Activated T-helper 1 cell treated with anti-CD3 and anti-CD28 coated beads, Interleukin-12 subunit alpha, Interleukin-12 subunit beta, Interleukin-2, Interleukin-4 antibody, amounts not matched to agents 30 ng/mL and 10 ng/mL and 1 ng/mL, durations not matched to agents 14 hours and 24 hours and 36 hours (primary cell): ENCODE measurements at regions not wholly inside any gene's neighbourhood (a gene's known extent, or its start where the extent isn't known, plus 50 kb on each side); places are given as distances from the start of the nearest gene placed in this dataset.

Experiments used
- DNase-seq: peaks from one replicate; pipeline ENCODE4 v3.0.0; 2021; ENCODE audit warnings: low spot score
- H3K27ac Mint-ChIP-seq: one replicate; pipeline ENCODE4 v1.8.0; 2021; ENCODE audit warnings: mild to moderate bottlenecking, mixed read lengths
- H3K27me3 Mint-ChIP-seq: one replicate; pipeline ENCODE4 v1.8.0; 2022; ENCODE audit warnings: mild to moderate bottlenecking, moderate library complexity, mixed read lengths; ENCODE audit not compliant: insufficient read depth
- H3K36me3 Mint-ChIP-seq: one replicate; pipeline ENCODE4 v1.8.0; 2021; ENCODE audit warnings: low read depth, mixed read lengths
- H3K4me1 Mint-ChIP-seq: one replicate; pipeline ENCODE4 v1.8.0; 2021; ENCODE audit warnings: low read depth, mixed read lengths
- H3K4me3 Mint-ChIP-seq: one replicate; pipeline ENCODE4 v1.8.0; 2021; ENCODE audit warnings: mild to moderate bottlenecking, moderate library complexity, mixed read lengths
- H3K9me3 Mint-ChIP-seq: one replicate; pipeline ENCODE4 v1.8.0; 2021; ENCODE audit warnings: mixed read lengths
- intact Hi-C: fragments of 100-400 bp; cut with micrococcal nuclease; formaldehyde crosslinking; loops from one replicate; pipeline ENCODE4 v1.15.1; 2024

DNA sequence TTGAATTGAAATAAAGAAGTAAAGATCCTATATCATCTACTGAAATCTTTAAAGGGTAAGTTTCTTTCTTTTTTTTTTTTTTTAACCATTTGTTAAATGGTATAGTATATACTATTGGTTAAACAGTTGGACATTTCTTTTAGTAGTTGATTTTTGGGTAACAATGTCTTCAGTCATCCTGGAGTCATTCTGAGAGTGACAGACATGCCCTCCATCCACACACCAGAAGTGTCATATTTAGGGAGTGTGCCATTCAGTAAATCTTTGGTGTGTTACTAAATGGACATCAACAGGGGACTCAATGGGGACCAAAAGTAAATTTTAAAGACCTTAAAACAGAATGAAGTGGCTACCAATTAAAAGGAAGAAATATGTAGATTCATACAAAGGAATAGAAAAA lies 50.8 kb upstream of the SLC39A10 start:
- Mint-ChIP-seq H3K27ac (no peak overlapping the region), H3K4me3 (no peak overlapping the region), H3K36me3 (peaks cover 2% of the 10 kb centered on the region), H3K27me3 (peaks cover 2% of the 10 kb centered on the region), H3K4me1 (peaks cover 29% of the 10 kb centered on the region), H3K9me3 (no peaks in the 10 kb centered on the region)
- intact Hi-C loops: no loop called here
- no peak for DNase-seq

DNA sequence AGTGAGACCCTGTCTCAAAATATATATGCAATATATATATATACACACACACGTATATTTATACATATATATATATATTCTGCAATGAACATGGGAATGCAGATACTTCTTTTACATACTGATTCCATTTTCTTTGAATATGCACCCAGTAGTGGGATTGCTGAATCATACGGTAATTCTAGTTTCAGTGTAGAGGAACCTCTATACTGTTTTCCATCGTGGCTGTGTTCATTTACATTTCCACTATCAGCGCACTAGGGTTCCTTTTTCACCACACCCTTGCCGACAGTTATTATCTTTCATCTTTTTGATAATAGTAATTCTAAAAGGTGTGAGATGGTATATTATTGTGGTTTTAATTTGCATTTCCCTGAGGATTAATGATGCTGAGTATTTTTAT lies 52.3 kb upstream of the SLC39A10 start:
- Mint-ChIP-seq H3K36me3 (peaks cover 2% of the 10 kb centered on the region), H3K27me3 (peaks cover 2% of the 10 kb centered on the region), H3K4me3 (no peak overlapping the region), H3K9me3 (no peaks in the 10 kb centered on the region), H3K27ac (no peak overlapping the region), H3K4me1 (peaks cover 26% of the 10 kb centered on the region)
- intact Hi-C loops: loop anchor here (2.0 kb wide), 1 partner anchor 50 kb away; no protein-coding TSS in a partner anchor
- DNase-seq: no peak

DNA sequence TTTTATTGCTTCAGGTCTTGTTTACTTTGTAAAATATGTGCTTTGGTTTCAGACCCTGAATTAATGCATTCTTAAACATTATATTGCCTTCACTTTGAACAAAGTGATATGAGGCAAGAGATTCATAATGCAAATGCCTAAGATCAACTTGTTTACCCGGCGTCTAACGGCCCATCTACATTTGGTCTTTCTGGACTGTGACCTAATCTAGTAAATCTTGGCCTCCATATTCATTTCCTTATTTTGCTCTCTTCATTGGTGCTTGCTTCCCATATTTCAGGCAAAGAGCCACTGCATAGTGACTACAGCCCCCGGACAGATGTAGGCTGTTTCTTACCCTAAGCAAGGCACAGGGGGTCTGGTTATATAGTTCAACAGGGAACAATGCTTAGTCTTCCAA lies 53.0 kb upstream of the SLC39A10 start:
- intact Hi-C loops: loop anchor here (2.0 kb wide), 1 partner anchor 51 kb away; no protein-coding TSS in a partner anchor
- H3K27me3 Mint-ChIP-seq: peaks cover 2% of the 10 kb centered on the region
- H3K36me3 Mint-ChIP-seq: peaks cover 2% of the 10 kb centered on the region
- no peak overlapping the region for H3K4me3 Mint-ChIP-seq
- no peaks in the 10 kb centered on the region for H3K9me3 Mint-ChIP-seq
- DNase-seq: no peak
- H3K4me1 Mint-ChIP-seq: peaks cover 19% of the 10 kb centered on the region
- H3K27ac Mint-ChIP-seq: no peak overlapping the region

GRCh38 chr2:195603408-195603807 lies 53.6 kb upstream of the SLC39A10 start:
- intact Hi-C loops: no loop called here
- H3K27ac Mint-ChIP-seq: no peak overlapping the region
- DNase-seq: no peak
- no peaks in the 10 kb centered on the region for H3K9me3 Mint-ChIP-seq
- H3K27me3 Mint-ChIP-seq: peaks cover 2% of the 10 kb centered on the region
- peaks cover 2% of the 10 kb centered on the region for H3K36me3 Mint-ChIP-seq
- peaks cover 13% of the 10 kb centered on the region for H3K4me1 Mint-ChIP-seq
- H3K4me3 Mint-ChIP-seq: no peak overlapping the region

- Mint-ChIP-seq H3K9me3 (no peaks in the 10 kb centered on the region), H3K27me3 (peaks cover 2% of the 10 kb centered on the region), H3K4me1 (peaks cover 12% of the 10 kb centered on the region), H3K4me3 (no peak overlapping the region), H3K27ac (no peak overlapping the region), H3K36me3 (peaks cover 2% of the 10 kb centered on the region)
- intact Hi-C loops: no loop called here
- DNase-seq: no peak
These were observed 54.3 kb upstream of the SLC39A10 start for GRCh38 chr2:195602687-195603086.

DNA sequence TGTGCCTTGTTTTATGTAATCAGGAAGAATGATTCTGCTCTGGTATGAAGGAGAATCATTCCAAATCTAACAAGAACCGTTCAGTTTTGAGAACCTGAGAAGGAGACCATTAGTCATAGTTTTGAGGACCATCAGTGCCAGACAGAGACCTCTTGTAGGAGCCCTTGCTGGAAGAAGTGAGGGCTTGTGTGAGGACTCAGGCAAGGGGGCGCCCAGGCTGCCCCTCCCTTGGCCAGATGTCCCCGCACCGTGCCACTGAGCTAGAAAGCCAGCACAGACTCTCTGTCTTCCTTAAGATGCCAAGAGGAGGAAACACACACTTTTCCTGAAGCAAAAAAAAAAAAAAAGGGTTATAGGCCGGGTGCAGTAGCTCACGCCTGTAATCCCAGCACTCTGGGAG lies 55.7 kb upstream of the SLC39A10 start:
- Mint-ChIP-seq H3K27me3 (peaks cover under 1% of the 10 kb centered on the region), H3K27ac (no peak overlapping the region), H3K36me3 (peaks cover 1% of the 10 kb centered on the region), H3K4me1 (peaks cover 11% of the 10 kb centered on the region), H3K4me3 (no peak overlapping the region), H3K9me3 (no peaks in the 10 kb centered on the region)
- intact Hi-C loops: no loop called here
- DNase-seq: no peak

- no peak for DNase-seq
These were observed 56.2 kb upstream of the SLC39A10 start for GRCh38 chr2:195600778-195601177.

DNA sequence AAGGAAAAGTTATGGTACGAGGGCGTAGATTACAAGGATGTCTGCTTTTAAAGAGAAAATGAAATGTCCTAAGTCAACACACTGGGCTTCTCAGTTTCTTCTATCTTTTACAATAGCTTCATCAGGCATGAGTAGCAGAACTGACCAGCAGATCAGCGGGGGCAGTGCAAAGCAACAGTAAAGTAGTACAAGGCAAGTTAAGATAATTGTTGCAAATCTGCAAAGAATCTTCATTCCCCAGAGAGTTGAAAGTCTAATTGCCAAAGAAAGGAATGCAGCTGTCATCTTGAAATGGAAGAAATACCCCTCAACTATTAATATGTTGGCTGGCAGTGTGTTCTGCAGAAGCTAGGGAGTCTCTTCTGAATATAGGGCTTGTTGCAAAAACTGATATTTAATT lies 60.2 kb upstream of the SLC39A10 start:
- Mint-ChIP-seq H3K9me3 (peaks cover 3% of the 10 kb centered on the region), H3K36me3 (peaks cover 3% of the 10 kb centered on the region), H3K27ac (no peak overlapping the region), H3K4me1 (peaks cover 23% of the 10 kb centered on the region), H3K4me3 (no peak overlapping the region), H3K27me3 (no peaks in the 10 kb centered on the region)
- DNase-seq: no peak
- intact Hi-C loops: no loop called here

More at GRCh38 chr2:195600778-195601177, 56.2 kb upstream of the SLC39A10 start:
- H3K9me3 Mint-ChIP-seq: no peaks in the 10 kb centered on the region
- H3K4me3 Mint-ChIP-seq: no peak overlapping the region
- H3K27ac Mint-ChIP-seq: no peak overlapping the region
- H3K27me3 Mint-ChIP-seq: no peaks in the 10 kb centered on the region
- no peaks in the 10 kb centered on the region for H3K36me3 Mint-ChIP-seq
- H3K4me1 Mint-ChIP-seq: peaks cover 6% of the 10 kb centered on the region
- intact Hi-C loops: no loop called here

GRCh38 chr2:195595825-195596224 lies 61.2 kb upstream of the SLC39A10 start:
- H3K27ac Mint-ChIP-seq: no peak overlapping the region
- H3K27me3 Mint-ChIP-seq: no peaks in the 10 kb centered on the region
- H3K36me3 Mint-ChIP-seq: peaks cover 3% of the 10 kb centered on the region
- intact Hi-C loops: no loop called here
- peaks cover 23% of the 10 kb centered on the region for H3K4me1 Mint-ChIP-seq
- no peak overlapping the region for H3K4me3 Mint-ChIP-seq
- peaks cover 3% of the 10 kb centered on the region for H3K9me3 Mint-ChIP-seq
- no peak for DNase-seq

- no peak overlapping the region for H3K4me3 Mint-ChIP-seq
- H3K9me3 Mint-ChIP-seq: peaks cover 3% of the 10 kb centered on the region
- peaks cover 3% of the 10 kb centered on the region for H3K36me3 Mint-ChIP-seq
- H3K27me3 Mint-ChIP-seq: no peaks in the 10 kb centered on the region
- no peak for DNase-seq
- H3K27ac Mint-ChIP-seq: no peak overlapping the region
- peaks cover 23% of the 10 kb centered on the region for H3K4me1 Mint-ChIP-seq
- intact Hi-C loops: no loop called here
These were observed 61.9 kb upstream of the SLC39A10 start for GRCh38 chr2:195594919-195595694.

GRCh38 chr2:195594248-195594647 lies 62.8 kb upstream of the SLC39A10 start:
- peaks cover 3% of the 10 kb centered on the region for H3K9me3 Mint-ChIP-seq
- no peak overlapping the region for H3K4me3 Mint-ChIP-seq
- peaks cover 3% of the 10 kb centered on the region for H3K36me3 Mint-ChIP-seq
- DNase-seq: no peak
- no peak overlapping the region for H3K27ac Mint-ChIP-seq
- intact Hi-C loops: no loop called here
- H3K27me3 Mint-ChIP-seq: no peaks in the 10 kb centered on the region
- peaks cover 23% of the 10 kb centered on the region for H3K4me1 Mint-ChIP-seq

DNA sequence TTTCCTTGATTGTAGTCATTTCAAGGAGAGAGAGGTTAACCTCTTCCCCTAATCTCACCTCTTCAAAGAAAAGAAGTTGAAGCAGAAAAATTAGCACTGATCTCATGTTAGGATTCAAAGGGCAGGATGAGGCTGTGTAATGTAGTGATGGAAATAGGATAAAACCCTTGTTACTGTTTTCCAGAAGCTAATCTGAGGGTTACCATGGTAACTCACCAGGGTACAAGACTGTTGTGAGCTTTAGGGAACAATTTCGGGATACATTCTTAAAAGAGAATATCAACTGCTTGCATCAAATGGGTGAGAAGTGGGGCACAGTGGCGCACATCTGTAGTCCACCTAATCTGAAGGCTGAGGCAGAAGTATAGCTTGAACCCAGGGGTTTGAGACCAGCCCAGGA lies 64.9 kb upstream of the SLC39A10 start:
- Mint-ChIP-seq H3K9me3 (peaks cover 3% of the 10 kb centered on the region), H3K36me3 (peaks cover 3% of the 10 kb centered on the region), H3K4me3 (no peak overlapping the region), H3K27ac (no peak overlapping the region), H3K27me3 (no peaks in the 10 kb centered on the region), H3K4me1 (peaks cover 23% of the 10 kb centered on the region)
- no peak for DNase-seq
- intact Hi-C loops: no loop called here

DNA sequence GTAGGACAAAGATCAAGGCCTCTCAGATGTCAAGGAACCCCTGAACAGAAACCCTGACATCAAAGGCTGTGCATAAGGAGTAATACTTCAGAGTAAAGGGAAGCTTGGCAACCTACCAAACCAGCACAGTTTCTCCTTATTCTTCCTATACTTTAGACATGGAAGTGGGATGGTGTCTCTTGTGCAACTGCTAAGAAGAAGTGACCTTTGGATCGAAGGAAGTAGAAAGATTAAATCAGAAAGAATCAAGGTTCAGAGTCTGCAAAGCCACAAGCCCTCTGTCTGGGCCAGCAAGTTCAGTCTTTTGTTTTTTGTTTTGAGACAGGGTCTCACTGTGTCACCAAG lies 66.2 kb upstream of the SLC39A10 start:
- Mint-ChIP-seq H3K9me3 (peaks cover 3% of the 10 kb centered on the region), H3K4me3 (no peak overlapping the region), H3K27me3 (no peaks in the 10 kb centered on the region), H3K4me1 (peaks cover 23% of the 10 kb centered on the region), H3K36me3 (peaks cover 3% of the 10 kb centered on the region), H3K27ac (no peak overlapping the region)
- no peak for DNase-seq
- intact Hi-C loops: loop anchor here (2.0 kb wide), 1 partner anchor 14 kb away; no protein-coding TSS in a partner anchor
